HG03175 (cell line): ENCODE measurements at regions not wholly inside any gene's neighbourhood (a gene's known extent, or its start where the extent isn't known, plus 50 kb on each side); places are given as distances from the start of the nearest gene placed in this dataset.
"Not testable (repeated sequence)": the region's sequence is repeated elsewhere in the genome, so short reads cannot be mapped to it uniquely, and the experiment has no call there.

ENCODE experiments used
- ATAC-seq: cut with Tn5 transposase; IDR thresholded peaks from one replicate; pipeline ENCODE4 v1.9.1; 2021; ENCODE audit warnings: mild to moderate bottlenecking, moderate library complexity; ENCODE audit not compliant: unreplicated experiment

DNA sequence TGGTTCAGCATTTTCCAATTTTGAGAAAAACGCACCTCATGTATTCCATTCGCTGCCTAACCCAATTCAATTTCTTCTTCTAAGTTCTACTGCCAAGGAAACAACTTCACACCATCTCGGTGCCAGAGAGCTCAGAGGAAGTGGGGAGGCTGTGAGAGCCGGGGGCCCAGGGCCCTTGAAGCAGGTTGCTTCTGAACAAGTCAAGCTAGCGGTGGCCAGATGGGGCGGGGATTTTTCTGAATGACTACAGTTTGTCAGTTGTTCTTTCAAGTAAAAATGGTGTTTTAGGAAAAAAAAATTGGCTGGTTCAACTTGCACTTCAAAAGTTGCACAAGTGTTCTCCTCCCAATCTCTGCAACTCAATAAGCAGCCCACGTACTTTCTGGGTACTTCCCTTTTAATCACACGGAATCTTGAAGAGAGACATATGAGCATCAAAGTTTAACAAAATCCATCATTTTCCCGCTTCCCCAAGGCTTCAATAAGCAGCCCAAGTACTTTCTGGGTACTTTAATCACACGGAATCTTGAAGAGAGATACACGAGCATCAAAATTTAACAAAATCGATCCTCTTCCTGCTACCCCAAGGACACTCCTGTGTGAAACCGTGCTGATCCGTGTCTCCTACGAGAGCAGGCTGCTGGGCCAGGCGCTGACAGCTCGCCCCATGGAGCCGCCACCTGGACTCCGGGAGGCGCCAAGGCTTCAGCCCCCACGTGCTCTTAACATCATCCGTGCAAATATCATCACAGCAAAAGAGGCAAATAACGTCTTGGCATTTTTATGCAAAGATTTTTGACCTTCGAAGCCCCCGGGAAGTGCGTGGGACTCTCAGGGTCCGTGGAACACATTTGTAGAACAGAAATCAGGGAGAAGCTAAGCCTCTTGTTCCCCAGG lies 186.7 kb upstream of the PDE10A start:
- ATAC-seq, result no peak

DNA sequence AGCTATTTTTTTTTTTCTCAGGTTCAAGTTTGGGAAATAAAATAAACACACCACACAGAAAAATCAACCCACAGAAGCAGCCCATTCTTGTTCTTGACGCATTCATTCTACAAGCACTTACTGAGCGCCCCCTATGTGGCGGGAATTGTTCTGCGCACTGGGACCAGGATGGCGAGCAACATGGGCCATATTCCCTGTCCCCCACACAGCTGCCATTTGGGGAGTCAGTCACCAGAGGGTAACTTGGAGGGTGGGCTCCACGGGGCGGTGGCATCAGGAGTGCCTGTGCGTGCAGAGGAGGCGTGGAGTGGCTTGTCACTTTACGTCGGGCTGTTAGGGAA lies 185.0 kb upstream of the PDE10A start:
- no peak for ATAC-seq

DNA sequence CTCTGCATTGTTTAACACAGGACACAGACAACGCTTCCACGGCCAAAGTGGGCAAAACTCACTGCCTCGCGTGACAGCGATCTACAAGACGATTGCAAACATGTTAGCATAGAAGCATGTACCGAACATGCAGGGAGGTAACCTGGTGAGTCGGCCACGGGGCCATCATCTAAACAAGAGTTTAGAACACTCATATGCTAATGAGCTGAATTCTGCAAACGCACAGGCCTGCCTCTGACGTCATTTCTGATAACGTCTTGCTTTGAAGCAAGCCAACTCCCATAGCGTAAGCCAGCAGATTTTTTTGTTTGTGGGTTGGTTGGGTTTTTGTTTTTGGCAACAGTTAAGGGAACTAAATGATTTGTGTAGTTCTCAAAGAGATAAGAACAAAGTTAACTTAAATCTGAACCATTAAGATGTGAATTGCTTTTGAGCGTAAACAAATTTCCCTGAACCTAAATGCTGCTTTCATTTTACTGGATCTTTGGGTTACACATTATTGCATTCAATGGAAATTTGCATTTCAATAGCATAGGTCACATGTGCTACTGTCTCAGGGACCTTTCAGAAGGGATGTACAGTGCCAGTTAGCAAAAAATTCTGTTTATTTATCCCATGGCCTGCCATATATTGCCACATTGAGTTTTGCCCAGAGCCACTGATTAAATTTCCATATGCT lies 184.5 kb upstream of the PDE10A start:
- no peak for ATAC-seq

DNA sequence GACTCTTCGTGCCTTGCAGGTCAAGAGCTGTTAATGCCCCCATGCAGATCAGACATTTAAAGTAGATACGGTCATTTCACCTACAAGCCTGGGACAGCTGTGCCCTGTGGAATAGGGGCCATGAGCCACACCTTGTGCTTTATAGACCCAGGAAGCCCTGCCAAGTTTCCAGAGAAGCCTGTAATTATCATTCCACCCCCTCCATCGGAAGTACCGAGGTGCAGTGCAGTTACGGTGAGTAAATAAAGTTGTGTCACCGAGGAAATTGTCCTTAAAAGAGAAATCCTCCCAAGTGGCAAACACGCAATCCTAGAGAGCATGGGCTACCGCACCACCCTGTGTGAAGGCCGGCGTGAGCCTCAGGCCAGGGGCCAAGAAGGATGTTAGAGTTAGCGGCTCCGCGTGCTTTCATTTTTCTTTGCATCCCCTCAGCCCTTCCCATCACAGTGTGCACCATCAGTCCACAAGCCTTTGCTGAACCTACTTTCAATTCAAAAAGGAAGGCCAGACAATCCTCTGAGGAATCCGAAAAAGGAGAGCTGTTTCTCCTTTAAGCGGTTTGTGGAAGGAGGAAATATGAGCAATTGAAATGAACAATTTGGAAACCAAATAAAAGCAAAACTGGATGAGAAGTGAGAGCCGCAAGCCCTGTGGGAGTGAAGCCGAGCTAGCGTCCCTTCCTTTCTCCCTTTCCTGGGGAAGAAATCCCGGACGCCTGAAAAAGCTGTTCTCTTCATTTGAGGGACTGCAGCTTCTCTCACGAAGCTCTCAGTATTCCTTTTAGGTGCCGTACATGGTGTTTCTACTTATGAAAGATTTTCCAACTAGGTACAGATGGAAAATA lies 183.3 kb upstream of the PDE10A start:
- no peak for ATAC-seq

DNA sequence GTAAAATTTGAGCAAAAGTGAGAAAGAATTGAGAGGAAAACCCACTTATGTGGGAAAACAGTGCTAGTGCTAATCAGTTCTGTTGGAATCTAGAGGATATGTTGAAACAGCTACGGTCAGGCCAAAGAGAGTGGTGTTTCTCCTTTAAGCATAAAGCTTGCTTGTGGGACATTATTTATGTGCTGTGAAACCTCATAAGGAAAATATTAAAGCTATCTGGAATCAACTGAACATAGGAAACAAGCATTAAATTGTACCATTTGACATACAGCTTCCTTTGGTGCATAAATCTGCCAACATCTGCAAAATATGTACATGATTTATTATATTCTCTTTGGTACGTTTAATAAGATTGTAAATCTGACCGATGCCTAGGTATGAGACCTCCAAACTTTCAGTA lies 182.5 kb upstream of the PDE10A start:
- no peak for ATAC-seq

DNA sequence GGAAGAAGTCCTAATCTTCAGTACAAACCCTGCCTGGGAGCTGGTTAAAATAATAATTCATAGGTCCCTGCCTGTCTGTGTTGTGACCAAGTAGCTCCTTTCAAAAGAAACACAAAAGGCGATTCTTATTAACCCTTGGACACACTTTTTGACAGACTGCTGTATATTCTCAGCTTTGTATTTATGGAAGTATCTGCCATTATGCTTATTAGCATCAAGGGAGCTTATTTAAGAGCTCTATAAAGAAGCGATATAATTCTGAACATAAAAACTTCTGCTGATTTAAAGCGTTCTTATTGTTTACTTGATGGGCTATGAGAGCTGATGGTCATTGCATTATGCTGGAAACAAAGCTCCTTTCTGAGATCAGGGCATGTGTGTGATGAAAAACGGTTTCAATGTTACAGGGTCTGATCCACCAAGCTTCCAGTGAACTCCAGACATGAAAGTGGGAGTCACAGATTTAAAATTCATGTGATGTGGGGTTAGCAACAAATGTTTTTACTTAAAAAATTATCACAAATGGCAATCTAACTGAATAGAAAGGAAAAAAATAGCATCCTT lies 181.8 kb upstream of the PDE10A start:
- ATAC-seq, result no peak

DNA sequence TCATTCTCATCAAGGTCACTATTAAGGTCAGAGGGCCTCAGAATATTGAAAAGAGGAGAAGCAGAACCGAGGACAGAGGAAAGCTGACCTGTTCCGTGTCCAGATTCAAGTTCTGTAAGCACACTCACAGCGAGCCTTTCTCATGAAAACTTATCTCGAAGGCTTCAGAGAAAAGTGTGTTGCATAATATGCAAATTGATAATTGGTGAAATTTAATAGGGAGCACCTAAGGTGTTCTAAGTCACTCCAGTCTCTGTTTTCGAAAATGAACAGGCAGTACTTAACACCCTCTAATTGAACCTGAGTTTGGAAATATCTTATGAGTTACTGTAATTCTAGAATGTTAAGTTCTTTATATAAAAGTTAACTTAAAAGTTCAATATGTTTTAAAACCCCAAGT lies 181.2 kb upstream of the PDE10A start:
- no peak for ATAC-seq

DNA sequence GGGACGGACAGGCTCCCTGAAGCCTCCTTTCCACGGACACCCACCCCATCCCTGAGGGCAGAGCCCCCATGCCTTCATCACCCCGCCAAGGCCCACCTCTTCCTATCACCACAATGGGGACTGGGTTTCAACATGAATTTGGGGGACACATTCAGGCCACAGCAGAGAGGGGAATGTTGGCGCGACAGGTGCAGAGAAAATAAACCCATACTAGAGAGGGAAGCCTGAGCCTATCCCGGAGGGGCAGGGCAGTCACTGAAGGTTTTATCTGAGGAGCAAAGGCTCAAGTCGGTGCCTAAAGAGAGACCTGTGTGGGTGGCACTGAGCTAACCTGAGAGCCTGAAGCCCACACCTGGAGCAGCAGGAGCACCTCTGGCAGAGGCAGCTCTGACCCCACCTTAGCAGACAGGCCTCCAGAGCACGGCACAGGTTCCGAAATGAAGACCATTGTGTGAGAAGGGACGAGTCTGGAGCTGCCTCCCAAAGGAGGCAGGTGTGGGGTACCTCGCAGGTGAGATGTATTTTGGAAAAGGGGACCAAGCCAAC lies 180.6 kb upstream of the PDE10A start:
- ATAC-seq, result no peak

DNA sequence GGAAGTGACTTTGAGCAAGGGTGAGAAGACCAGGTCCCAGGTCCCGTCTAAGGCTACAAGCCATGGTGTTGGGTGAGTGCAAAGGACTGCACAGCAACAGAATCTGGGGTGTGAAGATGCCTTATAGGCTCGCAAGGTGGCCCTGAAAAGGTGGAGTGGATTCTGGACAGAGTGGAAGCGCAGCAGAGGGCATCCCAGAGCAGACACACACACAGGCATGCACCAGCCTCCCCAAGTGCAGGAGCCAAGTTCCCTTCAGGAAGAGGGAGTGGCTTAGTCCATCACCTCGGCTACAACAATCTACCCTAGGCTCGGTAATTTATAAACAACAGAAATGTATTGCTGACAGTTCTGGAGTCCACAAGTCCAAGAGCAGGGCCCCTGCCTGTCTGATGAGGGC lies 180.1 kb upstream of the PDE10A start:
- no peak for ATAC-seq

DNA sequence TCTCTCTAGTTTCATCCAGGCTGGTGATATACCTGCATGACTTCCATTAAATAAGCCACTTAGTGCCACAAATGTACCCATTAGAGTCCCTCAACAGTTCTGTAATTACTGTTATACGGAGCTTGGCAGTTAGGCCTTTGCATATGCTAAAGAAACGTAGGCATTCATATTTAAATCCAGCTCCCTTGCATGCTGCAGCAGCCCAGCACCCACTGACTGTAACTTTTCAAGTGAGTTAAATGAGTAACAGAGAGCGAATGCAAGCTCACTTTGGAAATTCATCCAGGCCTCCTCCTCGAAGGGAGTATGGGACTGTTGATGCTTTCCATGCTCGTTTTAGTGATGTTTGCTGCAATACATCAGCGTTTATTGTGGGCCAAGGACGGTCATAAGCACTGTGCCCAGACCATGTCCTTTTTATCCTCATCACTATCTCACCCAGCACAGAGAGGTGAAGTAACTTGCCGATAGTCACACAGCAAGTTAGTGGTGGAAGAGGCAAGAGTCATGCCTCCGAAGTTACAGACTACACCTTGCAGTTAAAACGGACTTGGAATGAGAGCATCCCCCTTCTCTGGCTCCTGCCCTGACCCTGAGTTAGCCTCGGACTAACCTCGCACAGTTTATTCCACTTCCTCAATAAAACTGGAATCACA lies 179.4 kb upstream of the PDE10A start:
- ATAC-seq, result no peak

DNA sequence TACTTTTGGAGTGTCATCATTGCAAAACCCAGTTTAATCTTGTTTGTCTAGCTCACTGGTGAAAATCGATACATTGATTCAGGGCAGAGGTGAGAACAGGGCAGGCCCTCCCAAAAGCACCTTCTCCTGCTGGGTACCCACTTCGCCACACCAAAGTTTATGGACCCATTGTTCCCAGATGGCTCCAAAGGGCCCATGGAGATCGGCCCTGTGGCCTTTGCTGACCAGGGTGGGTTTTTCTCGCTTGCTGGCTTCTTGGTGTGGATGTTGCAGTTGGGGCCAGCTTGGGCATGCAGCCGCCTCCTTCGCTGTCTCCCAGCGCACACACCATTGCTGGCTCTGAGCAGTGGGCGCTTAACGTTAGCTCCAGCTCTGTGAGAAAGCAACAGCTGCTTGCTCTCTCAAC lies 178.1 kb upstream of the PDE10A start:
- ATAC-seq, result no peak

DNA sequence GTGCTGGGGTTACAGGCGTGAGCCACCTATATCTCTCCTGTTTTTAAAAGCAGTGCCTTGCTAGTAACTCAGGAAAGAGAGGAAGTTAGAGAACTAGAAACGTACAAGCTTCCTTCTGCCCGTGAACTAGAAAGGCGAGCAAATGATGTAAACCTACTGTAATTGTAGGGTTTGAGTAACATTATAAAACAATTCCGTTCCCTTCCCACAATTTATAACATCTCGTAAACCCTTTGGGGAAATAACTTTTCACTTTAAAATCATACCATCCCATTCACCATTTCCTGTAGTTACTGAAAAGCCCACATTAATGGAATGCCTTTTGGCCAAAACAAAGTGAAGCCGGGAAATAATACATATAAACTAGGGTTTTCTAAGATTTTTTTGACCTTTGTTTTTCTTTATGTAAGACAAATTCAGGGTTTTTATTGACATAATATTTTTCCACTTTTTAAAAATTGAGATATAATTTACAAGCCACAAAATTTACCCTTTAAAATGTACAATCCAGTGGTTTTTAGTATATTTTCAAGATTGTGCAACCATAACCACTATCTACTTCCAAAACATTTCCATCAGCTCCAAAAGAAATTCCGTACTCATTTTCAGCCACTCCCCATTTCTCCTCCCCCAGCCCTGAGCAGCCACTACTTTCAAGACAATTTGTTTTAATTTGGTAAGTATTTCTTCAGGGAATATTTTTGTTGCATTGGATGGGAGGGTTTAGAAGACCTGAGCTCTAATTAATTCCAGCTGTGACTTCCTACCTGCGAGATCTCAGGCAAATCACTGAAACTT lies 175.1 kb upstream of the PDE10A start:
- ATAC-seq, result no peak

DNA sequence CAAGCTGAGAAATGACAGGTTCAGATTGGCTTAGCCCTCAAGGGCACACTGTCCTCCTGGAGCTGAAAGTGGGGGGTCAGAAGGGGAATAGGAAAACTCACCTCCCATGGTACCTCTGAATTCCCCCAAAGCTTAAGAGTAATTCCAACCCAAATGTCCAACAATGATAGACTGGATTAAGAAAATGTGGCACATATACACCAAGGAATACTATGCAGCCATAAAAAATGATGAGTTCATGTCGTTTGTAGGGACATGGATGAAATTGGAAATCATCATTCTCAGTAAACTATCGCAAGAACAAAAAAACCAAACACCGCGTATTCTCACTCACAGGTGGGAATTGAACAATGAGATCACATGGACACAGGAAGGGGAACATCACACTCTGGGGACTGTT lies 173.6 kb upstream of the PDE10A start:
- ATAC-seq, result not testable (repeated sequence)

DNA sequence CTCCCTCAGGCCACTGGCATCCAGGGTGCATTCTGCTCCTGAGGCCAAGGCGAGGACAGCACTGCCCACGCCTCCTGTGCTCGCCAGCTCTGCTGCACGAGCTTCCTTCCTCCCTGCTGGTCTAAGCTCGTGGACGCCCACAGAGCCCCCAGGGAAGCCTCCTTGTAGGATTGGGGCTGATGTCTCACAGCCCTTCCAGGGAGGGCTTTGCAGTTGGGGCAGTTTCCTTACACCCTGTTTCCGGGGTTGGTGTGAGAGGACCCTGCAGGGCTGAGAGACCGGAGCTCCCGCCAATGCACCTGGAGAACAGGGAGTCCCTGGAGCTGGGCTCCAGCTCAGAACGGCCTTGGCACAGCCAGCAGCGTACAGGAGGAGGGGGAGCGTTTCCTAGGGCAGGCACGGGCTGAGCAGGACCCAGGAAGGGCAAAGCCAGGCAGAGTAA lies 172.4 kb upstream of the PDE10A start:
- no peak for ATAC-seq

DNA sequence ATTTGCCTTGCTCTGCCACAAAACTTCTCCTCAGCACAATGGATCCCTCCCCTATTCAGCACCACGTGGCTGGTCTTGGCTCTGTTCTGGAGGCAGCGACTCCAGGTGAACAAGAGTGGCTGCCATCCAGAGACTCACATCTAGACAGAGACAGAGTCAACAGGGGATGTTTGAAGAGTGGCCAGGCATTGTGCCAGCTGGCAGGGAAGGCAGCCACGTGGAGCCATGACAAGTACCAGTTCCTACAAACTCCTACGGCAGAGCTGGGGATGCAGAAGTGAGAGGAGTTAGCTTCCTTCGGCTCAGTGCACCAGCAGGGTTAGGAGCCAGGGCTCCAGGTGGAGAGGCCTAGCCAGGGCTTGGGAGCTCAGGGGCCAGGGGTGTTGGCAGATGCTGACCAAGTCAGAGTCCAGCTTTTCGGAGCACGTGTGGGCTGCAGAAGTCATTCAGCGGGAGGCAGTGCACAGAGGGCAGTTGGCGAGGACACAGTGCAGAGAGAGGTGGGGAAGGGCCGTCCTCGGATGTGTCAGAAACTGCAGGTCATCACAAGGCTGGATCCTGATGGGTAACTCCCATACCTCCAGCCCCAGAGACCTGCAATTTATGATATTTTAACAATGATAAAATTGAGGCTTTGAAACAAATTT lies 171.7 kb upstream of the PDE10A start:
- no peak for ATAC-seq

DNA sequence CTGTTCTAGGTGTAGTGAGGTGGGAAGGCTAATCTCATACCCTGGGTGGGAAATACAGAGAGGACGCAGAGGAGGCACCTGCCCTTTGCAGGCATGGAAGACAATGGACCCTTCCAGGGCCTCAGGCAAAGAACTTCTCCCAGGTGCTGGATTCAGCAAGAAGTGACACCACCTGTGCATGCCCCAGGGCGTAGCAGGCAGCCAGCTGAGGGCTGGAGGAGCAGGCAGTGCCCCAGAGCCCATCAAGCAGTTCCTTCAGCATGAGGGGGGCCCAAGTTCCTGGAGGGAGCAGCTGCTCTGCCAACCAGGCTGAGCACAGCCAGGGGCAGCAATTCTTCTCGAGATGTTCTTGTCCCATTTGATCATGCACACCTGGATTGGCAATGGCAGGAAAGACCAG lies 170.3 kb upstream of the PDE10A start:
- ATAC-seq, result no peak

DNA sequence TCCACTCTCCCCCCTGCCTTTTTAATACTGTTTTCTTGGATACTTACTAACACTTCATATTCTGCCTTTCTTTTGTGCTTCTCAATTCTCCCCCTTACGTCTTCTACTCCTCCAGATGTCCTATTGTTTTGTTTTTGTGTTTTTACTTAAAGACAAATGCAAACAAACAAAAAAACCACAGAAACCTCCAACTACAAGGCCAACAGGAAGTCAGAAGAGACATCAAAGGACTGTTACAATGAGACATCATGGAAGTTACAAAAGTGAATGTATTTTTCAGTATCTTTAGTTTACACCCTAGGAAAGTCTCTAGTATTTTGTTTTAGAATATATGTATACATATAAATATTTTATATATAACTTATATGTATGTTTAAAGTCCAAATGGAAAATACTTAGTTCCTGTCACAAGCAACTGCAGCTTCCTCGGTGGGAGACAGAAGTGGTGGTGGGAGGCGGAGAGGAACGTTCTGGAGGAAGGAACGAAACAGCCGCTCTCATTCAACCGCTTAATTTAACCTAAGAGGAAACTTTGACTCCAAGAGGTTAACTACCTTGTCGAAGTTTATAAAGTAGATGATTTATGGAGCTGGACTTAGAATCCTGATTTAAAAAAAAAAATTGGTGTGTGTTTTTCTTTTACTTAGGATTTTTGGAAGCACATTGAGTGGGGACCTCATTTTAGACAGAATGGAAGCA lies 168.9 kb upstream of the PDE10A start:
- ATAC-seq, result no peak

DNA sequence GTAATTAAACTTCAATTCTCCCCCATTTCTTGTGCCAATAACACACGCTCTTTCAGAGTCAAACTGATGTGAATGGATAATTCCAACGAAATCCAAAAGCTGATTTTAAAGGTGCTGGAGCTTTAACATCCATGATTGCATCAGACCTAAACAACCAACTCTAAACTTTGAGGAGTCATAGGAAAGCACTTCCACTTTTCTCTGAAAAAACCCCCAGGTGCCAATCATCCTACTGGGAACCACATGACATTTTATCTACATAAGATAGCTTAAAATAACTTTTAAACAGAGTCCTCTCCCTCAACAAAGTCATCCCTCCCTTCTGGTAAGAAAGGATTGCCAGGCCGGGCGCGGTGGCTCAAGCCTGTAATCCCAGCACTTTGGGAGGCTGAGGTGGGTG lies 167.7 kb upstream of the PDE10A start:
- no peak for ATAC-seq

DNA sequence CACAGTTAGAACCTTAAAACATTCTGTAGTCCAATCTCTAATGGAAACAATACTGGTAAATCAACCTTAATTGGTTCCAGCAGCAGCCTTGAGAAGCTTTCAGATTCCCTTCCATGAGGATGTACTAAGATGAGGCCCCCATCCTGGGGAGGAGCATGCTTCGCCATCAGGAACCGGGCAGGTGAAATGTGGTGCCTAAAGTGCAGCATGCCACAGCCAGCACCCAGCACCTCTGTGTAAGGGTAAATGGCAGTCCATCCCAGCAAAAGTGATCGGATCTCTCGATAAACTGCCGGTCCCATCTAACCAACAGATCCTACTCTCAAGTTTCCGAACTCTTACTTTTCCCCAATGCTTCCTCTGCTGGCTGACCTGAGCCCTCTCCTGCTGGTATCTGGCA lies 166.3 kb upstream of the PDE10A start:
- ATAC-seq, result no peak
